OCI-LY7 (cell line): ENCODE measurements at regions not wholly inside any gene's neighbourhood (a gene's known extent, or its start where the extent isn't known, plus 50 kb on each side); places are given as distances from the start of the nearest gene placed in this dataset.
"Not testable (repeated sequence)": the region's sequence is repeated elsewhere in the genome, so short reads cannot be mapped to it uniquely, and the experiment has no call there.

Experiments used
- BruUV-seq: library from RNA; stranded (reverse); fragments of 400-500 nt; replicated peaks from 2 replicates; lab custom pipeline; 2021; lab: Mats Ljungman, UMichigan
- CTCF ChIA-PET: fragments of 300-600 bp; sonication (Branson Sonifier 250); formaldehyde crosslinking; loops from one replicate; lab custom pipeline; 2022; ENCODE audit warnings: antibody characterized with exemption; ENCODE audit not compliant: unreplicated experiment; lab: Charles Lee
- POLR2A ChIA-PET: fragments of 300-600 bp; sonication (Branson Sonifier 250); formaldehyde crosslinking; loops from one replicate; lab custom pipeline; 2022; ENCODE audit warnings: antibody characterized with exemption; lab: Charles Lee
- DNase-seq: peaks from one replicate; pipeline ENCODE4 v3.0.0-alpha.2; 2015; ENCODE audit warnings: low spot score
- H2AFZ ChIP-seq: fragments of 200-600 bp; sonication (generic), shearing (Covaris generic); 2 replicates; pipeline ENCODE4 v1.6.1; 2014; ENCODE audit warnings: mild to moderate bottlenecking, antibody characterized with exemption, low read length, moderate library complexity
- H3K27ac ChIP-seq: fragments of 200-600 bp; sonication (generic); 2 replicates; pipeline ENCODE4 v1.5.1; 2014; ENCODE audit warnings: mixed run types, low read depth, mild to moderate bottlenecking, moderate library complexity, low read length, inconsistent platforms; ENCODE audit not compliant: poor library complexity, severe bottlenecking
- H3K36me3 ChIP-seq: fragments of 200-600 bp; sonication (generic); 2 replicates; pipeline ENCODE4 v1.6.1; 2014; ENCODE audit warnings: mild to moderate bottlenecking, antibody characterized with exemption, low read length, moderate library complexity, mixed read lengths; ENCODE audit not compliant: insufficient read depth
- H3K4me1 ChIP-seq: fragments of 200-600 bp; sonication (generic); 2 replicates; pipeline ENCODE4 v1.5.1; 2014; ENCODE audit warnings: mild to moderate bottlenecking, low read length; ENCODE audit not compliant: insufficient read depth, poor library complexity, severe bottlenecking
- H3K4me2 ChIP-seq: fragments of 200-600 bp; sonication (generic); 2 replicates; pipeline ENCODE4 v1.6.1; 2014; ENCODE audit warnings: mild to moderate bottlenecking, low read length
- H3K4me3 ChIP-seq: fragments of 200-600 bp; sonication (generic); 2 replicates; pipeline ENCODE4 v1.5.1; 2014; ENCODE audit warnings: mild to moderate bottlenecking, low read depth, low read length; ENCODE audit not compliant: poor library complexity, severe bottlenecking
- H3K79me2 ChIP-seq: fragments of 200-600 bp; sonication (generic); 2 replicates; pipeline ENCODE4 v1.6.1; 2016; ENCODE audit warnings: low read depth, mild to moderate bottlenecking, low read length, moderate library complexity, mixed read lengths; ENCODE audit not compliant: insufficient read depth
- H3K9me2 ChIP-seq: fragments of 200-600 bp; sonication (generic); 2 replicates; pipeline ENCODE4 v1.6.1; 2016; ENCODE audit warnings: mild to moderate bottlenecking, low read length, mixed read lengths; ENCODE audit not compliant: insufficient read depth
- H3K9me3 ChIP-seq: fragments of 200-600 bp; sonication (generic); 2 replicates; pipeline ENCODE4 v1.6.1; 2014; ENCODE audit warnings: mild to moderate bottlenecking, mixed run types, low read length, mixed read lengths
- H4K20me1 ChIP-seq: fragments of 200-600 bp; sonication (generic); 2 replicates; pipeline ENCODE4 v1.6.1; 2014; ENCODE audit warnings: mild to moderate bottlenecking, antibody characterized with exemption, low read length, moderate library complexity, mixed read lengths; ENCODE audit not compliant: insufficient read depth
- CTCF ChIP-seq: fragments of 200-600 bp; sonication (generic); conservative IDR thresholded peaks from 2 replicates; pipeline ENCODE4 v1.5.1; 2014; ENCODE audit warnings: mild to moderate bottlenecking, antibody characterized with exemption, low read length, moderate library complexity, mixed read lengths
- EZH2phosphoT487 ChIP-seq: fragments of 200-600 bp; sonication (generic); IDR thresholded peaks from 2 replicates; pipeline ENCODE4 v1.6.1; 2018; ENCODE audit warnings: low read depth, borderline replicate concordance, mild to moderate bottlenecking, mixed run types, antibody characterized with exemption, low read length, moderate library complexity, mixed read lengths
- intact Hi-C: fragments of 100-400 bp; cut with micrococcal nuclease; formaldehyde crosslinking; loops from one replicate; pipeline ENCODE4 v1.10.0; 2022; ENCODE audit not compliant: unreplicated experiment

GRCh38 chr2:144972676-144973075 lies 452.8 kb upstream of the ZEB2 start:
- Histone ChIP-seq H3K79me2 (no peaks in the 10 kb centered on the region), H3K27ac (no peak overlapping the region), H3K36me3 (no peaks in the 10 kb centered on the region), H3K4me3 (no peak overlapping the region), H3K9me3 (no peaks in the 10 kb centered on the region), H4K20me1 (no peaks in the 10 kb centered on the region), H3K4me1 (no peaks in the 10 kb centered on the region), H2AFZ (no peak overlapping the region), H3K4me2 (no peak overlapping the region), H3K9me2 (no peaks in the 10 kb centered on the region)
- intact Hi-C loops = no loop called here
- DNase-seq = no peak
- BruUV-seq = no TSS peak
- ChIA-PET CTCF (no interaction called here), POLR2A (no interaction called here)
- TF ChIP-seq CTCF = no peak

GRCh38 chr2:144971786-144972335 lies 451.9 kb upstream of the ZEB2 start:
- Histone ChIP-seq H3K9me3 (0 out of 2 replicates have a peak, but pooled peaks cover 4% of the 10 kb centered on the region), H3K79me2 (no peaks in the 10 kb centered on the region), H3K27ac (no peak overlapping the region), H3K9me2 (no peaks in the 10 kb centered on the region), H3K4me3 (no peak overlapping the region), H3K36me3 (no peaks in the 10 kb centered on the region), H3K4me2 (no peak overlapping the region), H4K20me1 (no peaks in the 10 kb centered on the region), H2AFZ (no peak overlapping the region), H3K4me1 (no peaks in the 10 kb centered on the region)
- TF ChIP-seq EZH2phosphoT487 (no peak), CTCF (no peak)
- ChIA-PET POLR2A (interaction anchor here (0.6 to 1.0 kb wide), 2 partner anchors 11 to 84 kb away, joined by 3 to 4 read pairs; no protein-coding TSS in a partner anchor), CTCF (no interaction called here)
- intact Hi-C loops = no loop called here
- DNase-seq = no peak
- BruUV-seq = no TSS peak

- H3K4me1 ChIP-seq, H3K4me3 ChIP-seq, intact Hi-C loops, H3K4me2 ChIP-seq, H3K27ac ChIP-seq, BruUV-seq, H3K9me2 ChIP-seq, CTCF ChIA-PET, H3K36me3 ChIP-seq, DNase-seq, H4K20me1 ChIP-seq, H2AFZ ChIP-seq, H3K9me3 ChIP-seq, POLR2A ChIA-PET, H3K79me2 ChIP-seq: not testable (repeated sequence)
Measured at GRCh38 chr2:144970410-144970809, 450.5 kb upstream of the ZEB2 start.

GRCh38 chr2:144969564-144969963 lies 449.6 kb upstream of the ZEB2 start:
- H3K9me2 ChIP-seq, DNase-seq, CTCF ChIA-PET, BruUV-seq, H3K79me2 ChIP-seq, intact Hi-C loops, H3K4me1 ChIP-seq, H3K4me2 ChIP-seq, H4K20me1 ChIP-seq, H3K27ac ChIP-seq, POLR2A ChIA-PET, H3K9me3 ChIP-seq, H2AFZ ChIP-seq, H3K36me3 ChIP-seq, H3K4me3 ChIP-seq: not testable (repeated sequence)
